ENCODE measurements at regions not wholly inside any gene's neighbourhood (a gene's known extent, or its start where the extent isn't known, plus 50 kb on each side); places are given as distances from the start of the nearest gene placed in this dataset.
"Not testable (repeated sequence)": the region's sequence is repeated elsewhere in the genome, so short reads cannot be mapped to it uniquely, and the experiment has no call there.

- DNase-seq, result no peak
Measured at GRCh38 chr2:175601969-175602368, 400.1 kb downstream of the LNPK start.

GRCh38 chr2:175599966-175600831 is 401.9 kb downstream of the LNPK start:
- no peak for DNase-seq

- no peak for DNase-seq
Measured at GRCh38 chr2:175597286-175597685, 404.8 kb downstream of the LNPK start.

- DNase-seq, result no peak
Measured at GRCh38 chr2:175595139-175595538, 406.9 kb downstream of the LNPK start.

- DNase-seq, result not testable (repeated sequence)
Measured at GRCh38 chr2:175593686-175594525, 408.2 kb downstream of the LNPK start.

- DNase-seq, result not testable (repeated sequence)
Measured at GRCh38 chr2:175588213-175588612, 406.7 kb upstream of the ATP5MC3 start.

- no peak for DNase-seq
Measured at GRCh38 chr2:175585496-175585895, 404.0 kb upstream of the ATP5MC3 start.

GRCh38 chr2:175580652-175581051 is 399.1 kb upstream of the ATP5MC3 start:
- DNase-seq, result no peak

- no peak for DNase-seq
Measured at GRCh38 chr2:175579646-175580045, 398.1 kb upstream of the ATP5MC3 start.

GRCh38 chr2:175577368-175577970 is 396.0 kb upstream of the ATP5MC3 start:
- DNase-seq, result no peak

- DNase-seq, result no peak
Measured at GRCh38 chr2:175576875-175577274, 395.4 kb upstream of the ATP5MC3 start.

GRCh38 chr2:175576270-175576669 is 394.8 kb upstream of the ATP5MC3 start:
- no peak for DNase-seq

- no peak for DNase-seq
Measured at GRCh38 chr2:175575346-175576258, 394.1 kb upstream of the ATP5MC3 start.

GRCh38 chr2:175574069-175574468 is 392.6 kb upstream of the ATP5MC3 start:
- no peak for DNase-seq

GRCh38 chr2:175571078-175571653 is 389.7 kb upstream of the ATP5MC3 start:
- no peak for DNase-seq

- no peak for DNase-seq
Measured at GRCh38 chr2:175568109-175568730, 386.7 kb upstream of the ATP5MC3 start.

- no peak for DNase-seq
Measured at GRCh38 chr2:175567435-175568061, 386.0 kb upstream of the ATP5MC3 start.

- DNase-seq, result no peak
Measured at GRCh38 chr2:175560521-175561169, 379.1 kb upstream of the ATP5MC3 start.

GRCh38 chr2:175559613-175560012 is 378.1 kb upstream of the ATP5MC3 start:
- DNase-seq, result no peak

GRCh38 chr2:175557810-175558377 is 376.4 kb upstream of the ATP5MC3 start:
- no peak for DNase-seq
